ENCODE measurements at regions not wholly inside any gene's neighbourhood (a gene's known extent, or its start where the extent isn't known, plus 50 kb on each side); places are given as distances from the start of the nearest gene placed in this dataset.

- Mint-ChIP-seq H3K36me3 (ENCODE audit: low read depth) (no peaks in the 10 kb centered on the region), H3K27ac (no peak overlapping the region), H3K4me1 (ENCODE audit: low read depth) (no peaks in the 10 kb centered on the region), H3K27me3 (ENCODE audit: low read depth) (no peaks in the 10 kb centered on the region), H3K4me3 (ENCODE audit: low read depth) (no peak overlapping the region), H3K9me3 (peaks cover 15% of the 10 kb centered on the region)
- no peak for DNase-seq (ENCODE audit: low spot score)
- intact Hi-C loops (cut with micrococcal nuclease): no loop called here
Measured at GRCh38 chr9:116027096-116027495, 126.5 kb upstream of the PAPPA start.

GRCh38 chr9:116027511-116027910 lies 126.1 kb upstream of the PAPPA start:
- Mint-ChIP-seq H3K27me3 (ENCODE audit: low read depth) (no peaks in the 10 kb centered on the region), H3K36me3 (ENCODE audit: low read depth) (no peaks in the 10 kb centered on the region), H3K4me3 (ENCODE audit: low read depth) (no peak overlapping the region), H3K9me3 (peaks cover 15% of the 10 kb centered on the region), H3K27ac (no peak overlapping the region), H3K4me1 (ENCODE audit: low read depth) (no peaks in the 10 kb centered on the region)
- intact Hi-C loops (cut with micrococcal nuclease): no loop called here
- DNase-seq (ENCODE audit: low spot score): no peak

GRCh38 chr9:116027951-116028350 lies 125.6 kb upstream of the PAPPA start:
- intact Hi-C loops (cut with micrococcal nuclease): no loop called here
- Mint-ChIP-seq H3K4me3 (ENCODE audit: low read depth) (no peak overlapping the region), H3K27ac (no peak overlapping the region), H3K27me3 (ENCODE audit: low read depth) (no peaks in the 10 kb centered on the region), H3K4me1 (ENCODE audit: low read depth) (no peaks in the 10 kb centered on the region), H3K36me3 (ENCODE audit: low read depth) (no peaks in the 10 kb centered on the region), H3K9me3 (peaks cover 15% of the 10 kb centered on the region)
- DNase-seq (ENCODE audit: low spot score): no peak

- Mint-ChIP-seq H3K4me1 (ENCODE audit: low read depth) (no peaks in the 10 kb centered on the region), H3K27ac (no peak overlapping the region), H3K4me3 (ENCODE audit: low read depth) (no peak overlapping the region), H3K36me3 (ENCODE audit: low read depth) (no peaks in the 10 kb centered on the region), H3K9me3 (peaks cover 23% of the 10 kb centered on the region), H3K27me3 (ENCODE audit: low read depth) (no peaks in the 10 kb centered on the region)
- no peak for DNase-seq (ENCODE audit: low spot score)
- intact Hi-C loops (cut with micrococcal nuclease): no loop called here
Measured at GRCh38 chr9:116030517-116030916, 123.1 kb upstream of the PAPPA start.

GRCh38 chr9:116032683-116033440 lies 120.7 kb upstream of the PAPPA start:
- intact Hi-C loops (cut with micrococcal nuclease): no loop called here
- Mint-ChIP-seq H3K4me1 (ENCODE audit: low read depth) (no peaks in the 10 kb centered on the region), H3K36me3 (ENCODE audit: low read depth) (no peaks in the 10 kb centered on the region), H3K9me3 (peaks cover 23% of the 10 kb centered on the region), H3K4me3 (ENCODE audit: low read depth) (no peak overlapping the region), H3K27ac (no peak overlapping the region), H3K27me3 (ENCODE audit: low read depth) (no peaks in the 10 kb centered on the region)
- DNase-seq (ENCODE audit: low spot score): no peak

GRCh38 chr9:116039312-116039711 lies 114.3 kb upstream of the PAPPA start:
- intact Hi-C loops (cut with micrococcal nuclease): no loop called here
- DNase-seq (ENCODE audit: low spot score): no peak
- Mint-ChIP-seq H3K36me3 (ENCODE audit: low read depth) (no peaks in the 10 kb centered on the region), H3K4me1 (ENCODE audit: low read depth) (no peaks in the 10 kb centered on the region), H3K27ac (no peak overlapping the region), H3K27me3 (ENCODE audit: low read depth) (no peaks in the 10 kb centered on the region), H3K4me3 (ENCODE audit: low read depth) (no peak overlapping the region), H3K9me3 (peaks cover 2% of the 10 kb centered on the region)

GRCh38 chr9:116039893-116040292 lies 113.7 kb upstream of the PAPPA start:
- Mint-ChIP-seq H3K4me3 (ENCODE audit: low read depth) (no peak overlapping the region), H3K9me3 (no peaks in the 10 kb centered on the region), H3K27me3 (ENCODE audit: low read depth) (no peaks in the 10 kb centered on the region), H3K36me3 (ENCODE audit: low read depth) (no peaks in the 10 kb centered on the region), H3K27ac (no peak overlapping the region), H3K4me1 (ENCODE audit: low read depth) (no peaks in the 10 kb centered on the region)
- intact Hi-C loops (cut with micrococcal nuclease): no loop called here
- DNase-seq (ENCODE audit: low spot score): no peak

- intact Hi-C loops (cut with micrococcal nuclease): no loop called here
- H3K27me3 Mint-ChIP-seq (ENCODE audit: low read depth): no peaks in the 10 kb centered on the region
- no peaks in the 10 kb centered on the region for H3K36me3 Mint-ChIP-seq (ENCODE audit: low read depth)
- no peak overlapping the region for H3K27ac Mint-ChIP-seq
- DNase-seq (ENCODE audit: low spot score): no peak
- peaks cover 9% of the 10 kb centered on the region for H3K9me3 Mint-ChIP-seq
- H3K4me3 Mint-ChIP-seq (ENCODE audit: low read depth): no peak overlapping the region
- no peaks in the 10 kb centered on the region for H3K4me1 Mint-ChIP-seq (ENCODE audit: low read depth)
Measured at GRCh38 chr9:116042321-116042720, 111.3 kb upstream of the PAPPA start.

- intact Hi-C loops (cut with micrococcal nuclease): no loop called here
- H3K4me1 Mint-ChIP-seq (ENCODE audit: low read depth): no peaks in the 10 kb centered on the region
Measured at GRCh38 chr9:116045083-116045482, 108.5 kb upstream of the PAPPA start.

GRCh38 chr9:116048081-116048480 lies 105.5 kb upstream of the PAPPA start:
- Mint-ChIP-seq H3K4me3 (ENCODE audit: low read depth) (no peak overlapping the region), H3K9me3 (peaks cover 9% of the 10 kb centered on the region), H3K36me3 (ENCODE audit: low read depth) (no peaks in the 10 kb centered on the region), H3K4me1 (ENCODE audit: low read depth) (no peaks in the 10 kb centered on the region), H3K27me3 (ENCODE audit: low read depth) (no peaks in the 10 kb centered on the region), H3K27ac (no peak overlapping the region)
- intact Hi-C loops (cut with micrococcal nuclease): no loop called here
- DNase-seq (ENCODE audit: low spot score): no peak

More at GRCh38 chr9:116045083-116045482, 108.5 kb upstream of the PAPPA start:
- Mint-ChIP-seq H3K9me3 (peaks cover 9% of the 10 kb centered on the region), H3K4me3 (ENCODE audit: low read depth) (no peak overlapping the region), H3K27me3 (ENCODE audit: low read depth) (no peaks in the 10 kb centered on the region), H3K36me3 (ENCODE audit: low read depth) (no peaks in the 10 kb centered on the region), H3K27ac (no peak overlapping the region)
- no peak for DNase-seq (ENCODE audit: low spot score)

GRCh38 chr9:116049456-116049855 lies 104.1 kb upstream of the PAPPA start:
- H3K36me3 Mint-ChIP-seq (ENCODE audit: low read depth): no peaks in the 10 kb centered on the region
- intact Hi-C loops (cut with micrococcal nuclease): no loop called here
- no peak for DNase-seq (ENCODE audit: low spot score)
- H3K9me3 Mint-ChIP-seq: peaks cover 9% of the 10 kb centered on the region
- H3K4me1 Mint-ChIP-seq (ENCODE audit: low read depth): no peaks in the 10 kb centered on the region
- H3K4me3 Mint-ChIP-seq (ENCODE audit: low read depth): no peak overlapping the region
- no peak overlapping the region for H3K27ac Mint-ChIP-seq
- H3K27me3 Mint-ChIP-seq (ENCODE audit: low read depth): no peaks in the 10 kb centered on the region

- Mint-ChIP-seq H3K27me3 (ENCODE audit: low read depth) (no peaks in the 10 kb centered on the region), H3K4me1 (ENCODE audit: low read depth) (no peaks in the 10 kb centered on the region)
Measured at GRCh38 chr9:116051528-116051927, 102.1 kb upstream of the PAPPA start.

GRCh38 chr9:116055536-116055935 lies 98.1 kb upstream of the PAPPA start:
- no peaks in the 10 kb centered on the region for H3K4me1 Mint-ChIP-seq (ENCODE audit: low read depth)

More at GRCh38 chr9:116051528-116051927, 102.1 kb upstream of the PAPPA start:
- Mint-ChIP-seq H3K36me3 (ENCODE audit: low read depth) (no peaks in the 10 kb centered on the region), H3K4me3 (ENCODE audit: low read depth) (no peak overlapping the region), H3K9me3 (peaks cover 4% of the 10 kb centered on the region), H3K27ac (no peak overlapping the region)
- intact Hi-C loops (cut with micrococcal nuclease): no loop called here
- no peak for DNase-seq (ENCODE audit: low spot score)

GRCh38 chr9:116057371-116057770 lies 96.2 kb upstream of the PAPPA start:
- DNase-seq (ENCODE audit: low spot score): no peak
- Mint-ChIP-seq H3K27ac (no peak overlapping the region), H3K4me3 (ENCODE audit: low read depth) (no peak overlapping the region), H3K27me3 (ENCODE audit: low read depth) (no peaks in the 10 kb centered on the region), H3K4me1 (ENCODE audit: low read depth) (no peaks in the 10 kb centered on the region), H3K36me3 (ENCODE audit: low read depth) (no peaks in the 10 kb centered on the region), H3K9me3 (peaks cover 4% of the 10 kb centered on the region)
- intact Hi-C loops (cut with micrococcal nuclease): no loop called here

More at GRCh38 chr9:116055536-116055935, 98.1 kb upstream of the PAPPA start:
- Mint-ChIP-seq H3K4me3 (ENCODE audit: low read depth) (no peak overlapping the region), H3K27me3 (ENCODE audit: low read depth) (no peaks in the 10 kb centered on the region), H3K27ac (no peak overlapping the region), H3K36me3 (ENCODE audit: low read depth) (no peaks in the 10 kb centered on the region), H3K9me3 (peaks cover 4% of the 10 kb centered on the region)
- intact Hi-C loops (cut with micrococcal nuclease): no loop called here
- DNase-seq (ENCODE audit: low spot score): no peak

Measured in activated T-helper 2 cell treated with anti-CD3 and anti-CD28 coated beads, Interferon-gamma antibody, Interleukin-2, Interleukin-4, amounts not matched to agents 10 μg/mL and 5 μg/mL and 100 μg/mL, durations not matched to agents 14 hours and 24 hours and 36 hours (primary cell).